ENCODE measurements at regions not wholly inside any gene's neighbourhood (a gene's known extent, or its start where the extent isn't known, plus 50 kb on each side); places are given as distances from the start of the nearest gene placed in this dataset.
"Not testable (repeated sequence)": the region's sequence is repeated elsewhere in the genome, so short reads cannot be mapped to it uniquely, and the experiment has no call there.

GRCh38 chr17:71084838-71085237, 915.5 kb downstream of the KCNJ2 start:
- Histone ChIP-seq H3K4me1 (ENCODE audit: insufficient read depth, low read length) (0 out of 2 replicates have a peak, but pooled peaks cover 3% of the 10 kb centered on the region), H3K9me3 (ENCODE audit: control insufficient read depth, insufficient read depth, low read length) (no peaks in the 10 kb centered on the region), H3K9ac (ENCODE audit: low read depth, low read length) (no peak overlapping the region), H3K36me3 (ENCODE audit: insufficient read depth, low read length) (no peaks in the 10 kb centered on the region)

- Histone ChIP-seq H3K9ac (ENCODE audit: low read depth, low read length) (no peak overlapping the region), H3K4me1 (ENCODE audit: insufficient read depth, low read length) (0 out of 2 replicates have a peak, but pooled peaks cover 3% of the 10 kb centered on the region), H3K9me3 (ENCODE audit: control insufficient read depth, insufficient read depth, low read length) (no peaks in the 10 kb centered on the region), H3K36me3 (ENCODE audit: insufficient read depth, low read length) (no peaks in the 10 kb centered on the region)
Measured at GRCh38 chr17:71085238-71086033, 916.1 kb downstream of the KCNJ2 start.

DNA sequence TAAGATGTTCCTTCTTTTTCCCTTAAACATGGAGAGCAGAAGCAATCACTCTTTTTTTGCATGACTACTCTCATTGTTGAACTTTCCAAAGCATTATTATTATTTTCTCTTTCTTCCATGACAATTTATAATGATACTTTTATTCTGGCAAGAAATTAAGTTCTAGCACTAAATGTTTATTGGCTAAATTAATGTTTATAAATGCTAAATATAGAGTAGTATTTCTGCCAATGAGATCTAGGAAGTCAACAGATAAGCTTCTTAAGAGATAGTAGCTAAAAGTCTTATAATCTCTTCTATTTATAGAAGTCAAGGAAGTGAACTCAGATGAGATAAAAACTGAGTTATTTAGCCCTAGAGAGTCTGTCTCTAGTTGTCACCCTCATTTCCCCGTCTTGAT, 920.1 kb downstream of the KCNJ2 start:
- H3K4me1 ChIP-seq (ENCODE audit: insufficient read depth, low read length): no peaks in the 10 kb centered on the region
- H3K36me3 ChIP-seq (ENCODE audit: insufficient read depth, low read length): no peaks in the 10 kb centered on the region
- no peak overlapping the region for H3K9ac ChIP-seq (ENCODE audit: low read depth, low read length)
- H3K9me3 ChIP-seq (ENCODE audit: control insufficient read depth, insufficient read depth, low read length): no peaks in the 10 kb centered on the region

GRCh38 chr17:71098071-71098470, 928.7 kb downstream of the KCNJ2 start:
- H3K9me3 ChIP-seq (ENCODE audit: control insufficient read depth, insufficient read depth, low read length): no peaks in the 10 kb centered on the region; the same call in 1 of the 2 replicates
- H3K36me3 ChIP-seq (ENCODE audit: insufficient read depth, low read length): no peaks in the 10 kb centered on the region
- no peaks in the 10 kb centered on the region for H3K4me1 ChIP-seq (ENCODE audit: insufficient read depth, low read length)
- H3K9ac ChIP-seq (ENCODE audit: low read depth, low read length): no peak overlapping the region

DNA sequence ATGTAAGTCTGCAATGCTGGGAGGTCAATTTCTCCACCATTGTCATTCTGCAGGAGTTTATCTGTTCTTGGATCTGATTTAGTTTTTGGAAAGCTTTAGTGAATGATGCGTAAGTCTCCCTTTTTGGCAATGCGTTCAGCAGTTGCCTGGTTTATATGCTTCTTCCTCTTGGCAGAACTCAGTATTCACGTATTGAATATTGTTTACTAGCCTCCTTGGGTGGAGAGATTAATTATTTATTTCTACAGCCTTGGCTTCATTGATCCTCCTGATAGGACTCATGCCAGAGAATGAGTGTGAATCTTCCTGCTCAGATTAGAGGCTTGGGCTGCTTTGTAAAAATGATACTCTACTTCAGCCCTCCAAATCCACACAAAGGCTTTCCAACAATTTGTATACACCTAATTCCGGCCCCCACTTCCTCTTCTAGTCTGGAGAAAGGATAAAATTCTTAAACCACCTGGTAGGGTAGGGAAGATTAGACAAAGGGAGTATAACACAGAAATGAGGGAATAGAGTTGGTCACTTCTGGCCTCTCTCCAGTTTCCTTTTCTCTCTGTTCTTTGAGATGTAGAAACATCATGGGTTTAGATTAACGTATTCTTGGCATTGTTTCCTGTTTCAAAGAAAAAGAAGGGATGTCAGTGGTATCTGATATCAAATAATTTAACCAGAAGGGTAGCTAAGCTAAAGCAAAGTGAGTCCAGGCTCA, 929.8 kb downstream of the KCNJ2 start:
- no peak overlapping the region for H3K9ac ChIP-seq (ENCODE audit: low read depth, low read length)
- no peaks in the 10 kb centered on the region; the same call in 1 of the 2 replicates for H3K9me3 ChIP-seq (ENCODE audit: control insufficient read depth, insufficient read depth, low read length)
- no peaks in the 10 kb centered on the region for H3K4me1 ChIP-seq (ENCODE audit: insufficient read depth, low read length)
- no peaks in the 10 kb centered on the region for H3K36me3 ChIP-seq (ENCODE audit: insufficient read depth, low read length)

DNA sequence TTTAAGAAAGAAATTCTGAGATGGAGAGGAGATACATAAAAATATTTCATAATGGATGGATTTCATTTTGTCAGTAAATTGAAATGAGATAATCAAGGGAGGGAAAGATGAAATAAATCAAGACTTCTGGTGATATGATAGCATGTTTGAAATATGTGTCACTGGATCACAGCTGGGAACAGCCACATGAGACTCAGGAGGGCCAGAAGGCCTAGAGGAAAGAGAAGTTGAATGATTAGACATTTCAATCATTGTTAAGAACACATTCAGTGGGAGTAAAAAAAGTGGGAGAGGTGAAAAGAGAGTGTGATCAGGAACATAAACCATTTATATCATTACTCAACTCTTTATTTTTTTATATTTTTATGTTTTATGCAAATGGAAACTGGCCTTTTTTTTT, 933.4 kb downstream of the KCNJ2 start:
- Histone ChIP-seq H3K9ac (ENCODE audit: low read depth, low read length) (no peak overlapping the region), H3K36me3 (ENCODE audit: insufficient read depth, low read length) (no peaks in the 10 kb centered on the region), H3K9me3 (ENCODE audit: control insufficient read depth, insufficient read depth, low read length) (no peaks in the 10 kb centered on the region; the same call in 1 of the 2 replicates), H3K4me1 (ENCODE audit: insufficient read depth, low read length) (no peaks in the 10 kb centered on the region)

DNA sequence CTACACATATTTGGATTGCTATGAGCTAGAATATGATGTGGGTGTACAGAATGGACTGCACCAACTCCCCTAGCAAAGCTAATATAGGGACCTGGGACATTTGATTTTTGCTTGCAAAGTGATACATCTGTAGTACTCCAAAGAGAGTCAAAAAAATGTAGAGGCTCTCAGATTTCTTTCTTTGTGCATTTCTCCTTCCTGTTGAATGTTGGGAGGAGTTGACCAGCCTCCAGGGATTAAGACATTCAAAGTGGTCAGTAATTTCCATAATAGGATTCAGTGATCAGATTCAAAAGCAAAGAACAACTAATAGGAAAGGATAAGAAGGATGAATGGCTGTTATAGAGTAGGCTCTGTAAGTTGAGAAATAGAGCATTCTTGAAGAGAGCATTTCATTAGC, 934.9 kb downstream of the KCNJ2 start:
- no peaks in the 10 kb centered on the region; the same call in 1 of the 2 replicates for H3K9me3 ChIP-seq (ENCODE audit: control insufficient read depth, insufficient read depth, low read length)
- H3K4me1 ChIP-seq (ENCODE audit: insufficient read depth, low read length): no peaks in the 10 kb centered on the region
- H3K9ac ChIP-seq (ENCODE audit: low read depth, low read length): no peak overlapping the region
- no peaks in the 10 kb centered on the region for H3K36me3 ChIP-seq (ENCODE audit: insufficient read depth, low read length)

DNA sequence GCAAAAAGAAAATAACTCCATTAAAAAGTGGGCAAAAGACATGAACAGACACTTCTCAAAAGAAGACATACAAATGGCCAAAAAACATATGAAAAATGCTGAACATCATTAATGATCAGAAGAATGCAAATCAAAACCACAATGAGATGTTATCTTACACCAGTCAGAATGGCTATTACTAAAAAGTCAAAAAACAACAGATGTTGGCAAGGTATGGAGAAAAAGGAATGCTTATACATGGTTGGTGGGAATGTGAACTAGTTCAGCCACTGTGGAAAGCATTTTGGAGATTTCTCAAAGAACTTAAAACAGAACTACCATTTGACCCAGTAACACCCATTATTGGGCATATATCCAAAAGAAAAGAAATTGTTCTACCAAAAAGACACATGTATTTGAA, 936.7 kb downstream of the KCNJ2 start:
- H3K4me1 ChIP-seq (ENCODE audit: insufficient read depth, low read length); H3K9ac ChIP-seq (ENCODE audit: low read depth, low read length); H3K36me3 ChIP-seq (ENCODE audit: insufficient read depth, low read length); H3K9me3 ChIP-seq (ENCODE audit: control insufficient read depth, insufficient read depth, low read length): not testable (repeated sequence)

DNA sequence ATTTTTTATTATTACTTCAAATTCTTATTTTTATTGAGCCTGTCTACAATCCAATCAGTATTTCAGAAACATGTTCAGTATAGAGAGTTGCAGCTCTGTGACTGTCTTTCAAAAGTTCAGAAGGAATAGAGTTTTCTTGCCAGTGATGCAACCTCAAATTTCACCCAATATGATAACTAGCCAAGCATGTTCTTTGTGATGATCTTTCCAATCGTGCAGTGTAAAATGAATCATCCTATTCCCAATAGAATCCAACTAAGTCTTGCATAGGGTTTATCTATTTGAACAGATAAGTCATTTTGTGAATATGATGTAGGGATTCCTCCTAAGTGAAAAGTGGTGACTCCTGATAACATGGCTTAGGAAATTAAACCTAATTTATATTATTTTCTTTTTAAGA, 937.8 kb downstream of the KCNJ2 start:
- no peaks in the 10 kb centered on the region for H3K4me1 ChIP-seq (ENCODE audit: insufficient read depth, low read length)
- no peak overlapping the region for H3K9ac ChIP-seq (ENCODE audit: low read depth, low read length)
- H3K9me3 ChIP-seq (ENCODE audit: control insufficient read depth, insufficient read depth, low read length): no peaks in the 10 kb centered on the region
- no peaks in the 10 kb centered on the region for H3K36me3 ChIP-seq (ENCODE audit: insufficient read depth, low read length)

DNA sequence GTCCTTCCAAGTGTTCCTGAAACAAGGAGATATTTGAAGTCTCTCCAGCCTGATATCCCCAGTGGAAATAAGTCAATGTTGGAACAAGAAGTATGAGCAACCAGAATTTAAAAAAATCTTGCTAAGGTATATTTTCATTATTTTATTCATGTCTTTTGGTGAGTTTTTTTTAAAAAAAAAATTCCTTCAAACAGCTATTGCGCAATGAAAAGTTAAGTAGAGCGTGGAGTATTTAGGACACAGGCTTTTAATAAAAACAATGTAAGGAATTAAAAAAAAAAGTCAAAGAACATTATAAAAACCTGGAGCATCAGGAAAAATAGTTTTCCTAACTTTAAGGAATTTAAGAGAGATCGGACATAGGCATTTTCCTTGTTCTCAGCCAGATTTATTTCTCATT, 940.4 kb downstream of the KCNJ2 start:
- H3K9me3 ChIP-seq (ENCODE audit: control insufficient read depth, insufficient read depth, low read length): no peaks in the 10 kb centered on the region
- H3K36me3 ChIP-seq (ENCODE audit: insufficient read depth, low read length): no peaks in the 10 kb centered on the region
- H3K4me1 ChIP-seq (ENCODE audit: insufficient read depth, low read length): no peaks in the 10 kb centered on the region
- no peak overlapping the region for H3K9ac ChIP-seq (ENCODE audit: low read depth, low read length)

DNA sequence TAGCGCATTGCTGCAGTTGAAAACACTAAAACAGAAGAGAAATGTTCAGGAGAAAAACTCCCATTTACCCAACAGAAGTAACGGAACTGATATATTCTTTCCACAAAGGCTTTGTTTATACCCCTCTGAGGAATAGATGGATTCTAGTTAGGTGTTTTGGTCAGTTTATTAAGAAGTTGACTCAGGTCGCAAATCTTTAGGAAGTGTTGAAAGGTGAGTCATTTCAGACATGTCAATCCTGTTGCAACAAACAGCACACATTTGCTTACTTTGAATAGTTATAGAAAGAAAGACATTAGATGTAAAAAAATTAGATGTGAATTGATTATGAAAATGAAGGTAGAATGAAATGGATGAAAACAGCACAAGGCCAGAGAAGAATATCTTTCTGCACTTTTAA, 941.0 kb downstream of the KCNJ2 start:
- no peak overlapping the region for H3K9ac ChIP-seq (ENCODE audit: low read depth, low read length)
- H3K36me3 ChIP-seq (ENCODE audit: insufficient read depth, low read length): no peaks in the 10 kb centered on the region
- H3K4me1 ChIP-seq (ENCODE audit: insufficient read depth, low read length): no peaks in the 10 kb centered on the region
- no peaks in the 10 kb centered on the region for H3K9me3 ChIP-seq (ENCODE audit: control insufficient read depth, insufficient read depth, low read length)

DNA sequence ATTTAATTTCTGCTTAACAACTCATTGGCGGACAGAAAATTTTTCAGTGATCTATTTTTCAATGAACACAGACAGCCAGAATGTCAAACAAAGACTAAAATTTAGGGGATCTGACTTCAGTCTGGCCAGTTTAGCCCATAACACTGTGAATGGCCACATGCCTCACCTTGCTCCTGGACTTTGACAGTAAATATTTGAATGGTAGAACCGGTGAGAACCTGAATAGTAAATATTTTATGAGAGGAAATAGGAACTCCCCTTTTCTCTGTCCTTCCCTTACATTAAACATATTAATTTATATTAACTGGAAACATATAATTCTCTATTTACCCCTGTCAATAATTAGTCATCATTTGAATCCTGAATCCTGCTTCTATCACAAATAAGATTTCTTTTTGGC, 942.1 kb downstream of the KCNJ2 start:
- no peaks in the 10 kb centered on the region for H3K4me1 ChIP-seq (ENCODE audit: insufficient read depth, low read length)
- H3K36me3 ChIP-seq (ENCODE audit: insufficient read depth, low read length): no peaks in the 10 kb centered on the region
- no peak overlapping the region for H3K9ac ChIP-seq (ENCODE audit: low read depth, low read length)
- H3K9me3 ChIP-seq (ENCODE audit: control insufficient read depth, insufficient read depth, low read length): no peaks in the 10 kb centered on the region

DNA sequence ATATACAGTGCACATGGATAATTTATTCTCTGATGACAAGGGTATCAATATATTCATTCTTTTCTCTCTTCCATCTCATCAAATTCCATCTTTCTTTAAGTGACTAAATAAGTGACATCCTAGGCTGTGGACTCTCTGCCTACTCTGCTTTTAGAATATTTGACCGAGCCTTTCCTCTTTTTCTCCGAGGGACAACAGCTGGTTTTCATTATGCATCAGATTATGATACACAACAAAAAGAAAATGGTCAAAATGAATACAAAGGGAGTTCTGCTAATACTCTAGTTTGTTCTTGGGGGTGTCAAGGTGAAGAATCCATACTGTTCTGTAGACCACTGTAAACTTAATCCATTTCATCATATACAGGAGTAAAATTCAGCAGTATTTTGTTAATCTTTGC, 942.6 kb downstream of the KCNJ2 start:
- Histone ChIP-seq H3K9ac (ENCODE audit: low read depth, low read length) (no peak overlapping the region), H3K4me1 (ENCODE audit: insufficient read depth, low read length) (no peaks in the 10 kb centered on the region), H3K9me3 (ENCODE audit: control insufficient read depth, insufficient read depth, low read length) (no peaks in the 10 kb centered on the region), H3K36me3 (ENCODE audit: insufficient read depth, low read length) (no peaks in the 10 kb centered on the region)

DNA sequence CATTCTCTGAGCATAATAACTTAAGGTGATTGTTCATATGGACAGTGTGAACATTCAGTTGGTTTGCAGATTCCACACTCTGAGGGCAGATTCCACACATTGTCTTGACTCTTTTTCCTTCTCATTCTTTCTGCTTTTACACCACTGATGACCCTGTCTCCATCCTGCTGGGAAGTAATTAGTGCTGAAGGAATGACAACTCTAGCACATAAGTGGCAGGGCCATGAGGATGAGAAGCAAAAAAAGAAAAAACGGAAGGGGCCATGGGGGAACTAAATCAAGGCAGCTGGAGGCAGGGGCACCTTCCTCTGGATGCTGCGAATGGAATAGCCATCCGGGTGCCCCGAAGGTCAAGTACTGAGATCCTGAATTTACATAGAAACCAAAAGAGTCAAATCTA, 944.0 kb downstream of the KCNJ2 start:
- no peaks in the 10 kb centered on the region for H3K4me1 ChIP-seq (ENCODE audit: insufficient read depth, low read length)
- no peak overlapping the region for H3K9ac ChIP-seq (ENCODE audit: low read depth, low read length)
- H3K9me3 ChIP-seq (ENCODE audit: control insufficient read depth, insufficient read depth, low read length): no peaks in the 10 kb centered on the region
- no peaks in the 10 kb centered on the region for H3K36me3 ChIP-seq (ENCODE audit: insufficient read depth, low read length)

All from ES-I3 (cell line).